ENCODE measurements at regions not wholly inside any gene's neighbourhood (a gene's known extent, or its start where the extent isn't known, plus 50 kb on each side); places are given as distances from the start of the nearest gene placed in this dataset.

- no peak for DNase-seq
Observed at GRCh38 chr2:191738003-191738402, 60.1 kb downstream of the NABP1 start.

DNA sequence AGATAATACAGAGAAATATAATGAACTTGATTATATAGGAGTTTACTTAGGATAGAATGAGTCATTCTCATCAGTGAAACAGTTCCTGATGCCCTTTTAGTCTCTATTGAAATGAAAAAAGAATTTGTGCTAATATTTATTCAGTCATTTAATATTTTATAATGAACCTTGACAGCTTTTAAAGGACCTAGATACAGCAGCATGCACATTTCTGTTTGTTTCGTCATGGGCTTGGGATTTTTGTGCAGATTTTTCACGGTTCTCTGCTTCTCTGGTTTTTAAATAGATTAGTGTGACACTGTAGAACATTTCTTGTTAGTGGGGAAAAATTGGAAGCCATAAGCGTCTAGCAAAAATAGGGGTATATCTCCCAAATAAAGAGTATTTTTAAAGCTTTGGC is 60.7 kb downstream of the NABP1 start:
- no peak for DNase-seq

DNA sequence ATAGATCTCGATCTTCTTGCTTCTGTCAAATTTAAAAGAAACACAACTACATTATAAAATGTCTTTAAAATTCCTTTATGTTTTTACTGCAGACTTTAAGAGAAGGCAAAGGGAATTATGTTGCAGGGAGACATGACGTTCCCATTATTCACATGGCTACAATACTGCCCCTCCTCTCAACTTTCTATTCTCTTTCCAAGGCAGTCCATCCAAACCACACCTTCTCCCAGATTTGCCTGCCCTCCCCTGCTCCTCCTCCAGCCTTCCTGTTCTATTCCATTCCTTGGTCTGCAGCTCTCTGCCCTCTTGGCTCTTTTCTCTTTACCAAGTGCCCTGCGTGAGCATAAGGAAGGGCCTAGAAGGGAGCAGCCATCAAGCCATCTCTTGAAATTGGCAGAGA is 61.3 kb downstream of the NABP1 start:
- DNase-seq = no peak

GRCh38 chr2:191740016-191740419 is 62.1 kb downstream of the NABP1 start:
- no peak for DNase-seq

GRCh38 chr2:191740759-191741158 is 62.8 kb downstream of the NABP1 start:
- DNase-seq = no peak

- peak in 1 of 14 donors; percentile 24 for DNase-seq
Observed at GRCh38 chr2:191746346-191747169, 68.6 kb downstream of the NABP1 start.

- DNase-seq = no peak
Observed at GRCh38 chr2:191747170-191747530, 69.2 kb downstream of the NABP1 start.

- no peak for DNase-seq
Observed at GRCh38 chr2:191748059-191748461, 70.1 kb downstream of the NABP1 start.

DNA sequence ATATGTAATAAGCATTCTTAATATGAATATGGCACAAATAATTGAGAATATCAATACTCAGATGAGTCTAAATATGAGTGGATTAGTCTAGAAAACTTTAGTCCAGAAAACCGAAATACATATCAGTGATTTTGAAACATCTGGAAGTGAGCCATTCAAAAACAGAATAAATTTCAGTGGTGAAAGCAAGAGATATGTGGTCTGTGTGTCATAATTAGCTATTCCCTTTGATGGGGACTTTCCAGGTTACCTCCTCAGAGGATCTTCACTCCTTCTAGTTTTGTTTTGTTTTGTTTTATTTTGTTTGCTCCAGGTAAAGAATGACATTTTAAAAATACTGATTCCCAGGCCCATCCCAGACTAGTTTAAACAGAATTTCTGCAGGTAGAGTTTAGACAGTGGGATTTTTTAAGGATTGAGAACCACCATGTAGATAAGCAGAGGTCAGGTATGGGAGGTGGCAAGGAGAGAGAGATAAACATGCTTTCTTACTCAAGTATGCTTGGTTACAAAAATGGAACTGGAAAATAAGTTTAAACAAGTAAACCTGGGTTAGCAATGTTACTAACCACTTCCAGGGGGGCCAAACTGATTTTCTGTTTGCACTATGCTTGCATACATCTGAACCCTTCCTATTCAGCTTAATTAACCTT is 70.7 kb downstream of the NABP1 start:
- DNase-seq = no peak

DNA sequence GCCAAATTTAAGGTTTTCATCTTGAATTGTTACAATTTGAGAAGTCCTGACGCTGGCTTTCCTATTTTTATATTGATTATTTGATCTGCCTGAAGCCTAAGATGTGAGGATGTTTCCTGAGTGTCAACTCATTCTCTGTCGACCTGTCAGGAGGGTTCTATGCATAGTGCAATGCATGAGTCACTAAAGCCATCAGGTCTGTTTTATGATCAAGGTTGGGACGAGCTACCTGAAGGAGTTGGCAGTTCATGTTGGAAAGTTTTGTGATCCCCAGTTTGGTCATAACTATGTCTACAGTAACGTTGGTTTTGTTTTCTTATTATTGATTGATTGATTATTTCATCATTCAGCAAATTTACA is 71.2 kb downstream of the NABP1 start:
- no peak for DNase-seq

GRCh38 chr2:191754103-191754502 is 76.2 kb downstream of the NABP1 start:
- no peak for DNase-seq

DNA sequence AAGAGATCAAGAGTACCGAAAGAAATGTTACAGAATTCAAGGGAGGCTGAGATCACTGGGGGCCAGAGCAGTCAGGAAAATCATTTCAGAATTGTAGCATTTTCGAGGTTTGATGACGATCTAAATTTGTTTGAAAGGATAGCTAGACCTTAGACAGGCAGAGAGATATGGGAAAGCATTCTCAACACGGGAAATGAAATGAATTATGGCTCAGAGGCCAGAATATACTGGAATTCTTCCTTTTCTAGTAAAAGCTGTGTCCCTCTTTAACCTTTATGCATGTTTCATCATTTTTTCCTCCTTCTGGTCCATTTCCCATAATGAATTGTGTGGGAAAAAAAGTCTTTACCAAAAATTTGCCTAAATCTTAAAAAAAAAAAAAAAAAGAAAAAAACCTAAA is 78.8 kb downstream of the NABP1 start:
- no peak for DNase-seq

DNA sequence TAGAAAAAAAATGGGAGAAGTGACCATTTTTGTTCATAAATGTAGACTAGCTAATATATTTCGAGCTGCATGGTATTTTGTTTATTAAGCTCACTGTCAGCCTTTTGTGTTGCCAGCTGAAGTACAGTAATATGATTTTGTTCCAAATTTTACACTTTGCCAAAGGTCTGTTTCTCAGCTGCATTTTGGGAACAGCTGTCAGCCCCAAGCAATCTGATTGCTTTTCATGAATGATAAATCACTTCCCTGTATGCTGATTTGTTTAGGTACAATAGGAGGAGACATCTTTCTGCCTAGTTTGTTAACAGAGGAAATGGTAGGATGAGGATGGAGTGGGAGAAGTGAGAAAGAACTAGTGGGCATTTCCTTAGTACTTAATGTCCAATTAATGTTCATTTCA is 79.3 kb downstream of the NABP1 start:
- DNase-seq = no peak

GRCh38 chr2:191758518-191759507 is 80.9 kb downstream of the NABP1 start:
- peak in 3 of 14 donors; percentile 0 to 5 (median 1) for DNase-seq

- no peak for DNase-seq
Observed at GRCh38 chr2:191759680-191760079, 81.7 kb downstream of the NABP1 start.

GRCh38 chr2:191760655-191761262 is 82.8 kb downstream of the NABP1 start:
- DNase-seq = no peak

- no peak for DNase-seq
Observed at GRCh38 chr2:191773136-191773535, 73.8 kb downstream of the CAVIN2 start.

DNA sequence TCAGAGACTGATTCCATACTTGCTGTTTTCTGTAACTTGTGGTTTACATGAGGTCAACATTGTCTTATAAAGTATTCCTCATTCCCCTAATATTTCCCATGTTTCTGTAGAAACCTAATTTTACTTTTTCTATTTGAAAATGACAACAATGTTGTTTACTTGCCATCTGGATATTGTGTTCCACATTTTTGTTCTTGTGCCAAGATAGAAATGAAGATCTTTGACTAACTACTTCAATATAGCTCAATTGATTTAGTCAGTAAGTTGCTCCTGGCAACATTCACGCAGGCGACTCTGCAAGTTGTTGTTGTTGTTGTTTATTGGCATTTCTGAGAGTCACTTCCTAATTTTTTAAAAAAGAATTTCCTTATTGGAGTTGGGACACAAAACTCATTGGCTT is 69.5 kb downstream of the CAVIN2 start:
- DNase-seq = no peak

DNA sequence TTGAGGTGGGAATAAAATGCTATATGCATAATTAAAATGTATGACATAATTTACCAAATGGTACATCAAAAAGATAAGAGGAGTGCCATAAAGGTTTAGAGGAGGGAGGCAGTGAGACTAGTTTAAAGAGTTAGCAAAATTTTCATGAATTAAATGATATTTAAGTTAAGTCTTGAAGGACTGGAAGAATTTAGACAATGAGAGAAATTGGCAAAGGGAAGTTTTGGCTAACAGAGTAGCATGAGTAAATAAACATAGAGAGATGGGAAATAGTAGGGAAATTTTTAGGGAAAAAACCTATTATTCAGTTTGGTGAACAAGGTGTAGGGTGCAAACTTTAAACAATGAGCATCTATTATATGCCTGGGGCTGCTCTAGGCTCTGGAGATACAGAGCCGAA is 68.8 kb downstream of the CAVIN2 start:
- DNase-seq = no peak

DNA sequence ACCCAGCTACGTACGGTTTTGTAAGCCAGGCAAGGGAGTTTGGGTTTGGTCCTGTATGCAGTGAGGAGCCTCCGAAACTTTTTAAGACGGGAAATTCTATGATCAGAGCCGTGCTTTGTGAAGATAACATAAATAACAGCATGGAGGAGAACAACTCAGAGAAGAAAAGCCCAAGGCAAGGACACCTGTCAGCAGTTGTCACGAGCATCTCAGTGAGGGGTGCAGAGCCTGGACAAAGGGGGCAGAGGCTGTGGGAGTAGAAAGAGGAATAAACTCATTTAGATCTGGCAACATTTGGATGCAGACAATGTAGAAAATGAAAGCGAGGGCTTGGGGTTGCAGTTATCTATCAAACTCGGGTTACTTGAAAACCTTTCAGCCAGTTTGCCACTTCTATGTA is 64.5 kb downstream of the CAVIN2 start:
- DNase-seq = no peak

DNA sequence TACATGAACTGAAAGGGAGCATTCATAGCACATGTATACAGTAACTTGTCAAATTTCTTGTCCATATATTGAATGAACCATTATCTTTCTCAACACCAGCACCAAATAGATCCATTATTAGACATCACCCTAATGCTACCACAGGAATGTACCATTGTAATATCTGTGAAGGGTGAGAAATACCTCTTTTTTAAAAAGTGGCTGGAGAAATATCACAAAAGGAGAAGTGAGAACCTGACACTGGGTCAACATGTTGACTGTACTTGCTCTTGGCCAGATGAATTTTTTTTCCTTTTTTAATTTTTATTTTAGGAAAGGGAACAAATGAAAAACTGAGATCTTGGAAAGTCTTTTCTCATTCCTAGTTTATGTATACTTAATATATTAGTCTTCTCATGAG is 63.5 kb downstream of the CAVIN2 start:
- DNase-seq = no peak
